Small intestine (tissue), 7 donors: ENCODE measurements at regions not wholly inside any gene's neighbourhood (a gene's known extent, or its start where the extent isn't known, plus 50 kb on each side); places are given as distances from the start of the nearest gene placed in this dataset.

ENCODE experiments used
- DNase-seq, 2 donors: peaks; one replicate each; pipeline versions ENCODE4 v3.0.0 to v3.0.0-alpha.2; 2013
- FAIRE-seq: peaks from 2 replicates; lab custom pipeline; 2012; peaks lifted over from hg19 to GRCh38; lab: Jason Lieb, UNC
- H3K27ac ChIP-seq, 3 donors: one replicate each; pipeline ENCODE4 v1.5.1; 2013; ENCODE audit warnings: low read length in 2 of 3, mild to moderate bottlenecking in 2 of 3, control low read depth in 1 of 3, inconsistent platforms in 1 of 3, low read depth in 1 of 3, moderate library complexity in 1 of 3
- H3K27me3 ChIP-seq, 3 donors: one replicate each; pipeline ENCODE4 v1.6.1; 2013; ENCODE audit warnings: low read length in 3 of 3, inconsistent platforms in 1 of 3; ENCODE audit not compliant: control insufficient read depth in 3 of 3, insufficient read depth in 3 of 3
- H3K36me3 ChIP-seq, 3 donors: one replicate each; pipeline ENCODE4 v1.6.1; 2013; ENCODE audit warnings: low read length in 3 of 3, inconsistent platforms in 1 of 3, low read depth in 1 of 3, mild to moderate bottlenecking in 1 of 3, moderate library complexity in 1 of 3; ENCODE audit not compliant: control insufficient read depth in 3 of 3, insufficient read depth in 2 of 3
- H3K4me1 ChIP-seq, 3 donors: one replicate each; pipeline ENCODE4 v1.6.1; 2013; ENCODE audit warnings: low read length in 2 of 3, inconsistent platforms in 1 of 3, low read depth in 1 of 3, mild to moderate bottlenecking in 1 of 3, moderate library complexity in 1 of 3; ENCODE audit not compliant: control insufficient read depth in 3 of 3, insufficient read depth in 2 of 3
- H3K4me3 ChIP-seq, 3 donors: one replicate each; pipeline ENCODE4 v1.5.1; 2013; ENCODE audit warnings: low read length in 3 of 3, control low read depth in 1 of 3, inconsistent platforms in 1 of 3, low read depth in 1 of 3, mild to moderate bottlenecking in 1 of 3, moderate library complexity in 1 of 3
- H3K9me3 ChIP-seq, 2 donors: one replicate each; pipeline ENCODE4 v1.6.1; 2013; ENCODE audit warnings: low read depth in 1 of 2, low read length in 1 of 2; ENCODE audit not compliant: control insufficient read depth in 2 of 2, insufficient read depth in 1 of 2
- WGBS, 3 donors: extraction: QIAGEN DNeasy Blood & Tissue Kit; methylation state at CpG; one replicate each; pipeline ENCODE4 v1.1.7; 2013; 5-methylcytosine and 5-hydroxymethylcytosine counted together
- donor health status: healthy with polysubstance abuse.
- donor health status: control.
- donor health status: control.
- donor health status: Bipolar disorder and iron deficiency.
- donor health status: healthy.

GRCh38 chr3:147195887-147196286 is 210.5 kb downstream of the ZIC4 start:
- Histone ChIP-seq H3K4me1 (no peaks in the 10 kb centered on the region), H3K36me3 (no peaks in the 10 kb centered on the region), H3K27ac (no peak overlapping the region), H3K9me3 (no peaks in the 10 kb centered on the region), H3K4me3 (no peak overlapping the region), H3K27me3 (no peaks in the 10 kb centered on the region)
- DNase-seq = no peak
- FAIRE-seq = no peak

GRCh38 chr3:147191795-147192385 is 214.5 kb downstream of the ZIC4 start:
- 59 to 77% (median 60%) methylated on average over 2 of the region's 2 CpGs for WGBS, 3 donors

GRCh38 chr3:147189016-147189415 is 217.3 kb downstream of the ZIC4 start:
- Histone ChIP-seq H3K27me3 (no peaks in the 10 kb centered on the region), H3K4me1 (no peaks in the 10 kb centered on the region), H3K36me3 (no peaks in the 10 kb centered on the region), H3K9me3 (no peaks in the 10 kb centered on the region), H3K27ac (no peak overlapping the region), H3K4me3 (no peak overlapping the region)
- DNase-seq (no peak), FAIRE-seq (no peak)
- 50 to 67% (median 65%) methylated on average over 3 of the region's 3 CpGs for WGBS, 3 donors

More at GRCh38 chr3:147191795-147192385, 214.5 kb downstream of the ZIC4 start:
- Histone ChIP-seq H3K27me3 (no peaks in the 10 kb centered on the region), H3K27ac (no peak overlapping the region), H3K9me3 (no peaks in the 10 kb centered on the region), H3K4me3 (no peak overlapping the region), H3K36me3 (no peaks in the 10 kb centered on the region), H3K4me1 (no peaks in the 10 kb centered on the region)
- DNase-seq (peak; percentile 28 to 35), FAIRE-seq (no peak)

DNA sequence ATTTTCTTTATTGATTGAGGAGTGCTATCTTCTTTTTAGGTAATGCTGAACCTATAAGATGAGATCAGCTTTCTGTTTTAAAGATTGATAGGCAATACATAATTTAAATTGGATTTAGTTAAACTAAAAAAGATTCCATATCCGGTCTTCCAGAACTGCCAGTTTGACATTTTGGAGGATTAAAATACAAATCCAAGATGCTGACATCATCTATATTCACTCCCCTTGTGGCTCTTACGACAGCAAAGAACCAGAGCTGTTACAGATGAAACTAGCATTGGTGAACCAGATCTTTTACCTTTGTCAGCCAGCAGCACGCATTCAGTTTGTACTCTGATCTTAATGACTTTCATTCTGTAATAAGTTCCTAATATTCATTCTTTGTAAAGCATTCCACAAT is 218.7 kb downstream of the ZIC4 start:
- H3K27me3 ChIP-seq = no peaks in the 10 kb centered on the region
- no peaks in the 10 kb centered on the region for H3K36me3 ChIP-seq
- no peak overlapping the region for H3K4me3 ChIP-seq
- WGBS, 3 donors = 64 to 83% (median 68%) methylated on average over 3 of the region's 3 CpGs
- H3K9me3 ChIP-seq = no peaks in the 10 kb centered on the region
- DNase-seq (no peak), FAIRE-seq (no peak)
- H3K4me1 ChIP-seq = no peaks in the 10 kb centered on the region
- no peak overlapping the region for H3K27ac ChIP-seq

GRCh38 chr3:147185781-147186180 is 220.6 kb downstream of the ZIC4 start:
- Histone ChIP-seq H3K27ac (no peak overlapping the region), H3K36me3 (no peaks in the 10 kb centered on the region), H3K4me1 (no peaks in the 10 kb centered on the region), H3K4me3 (no peak overlapping the region), H3K27me3 (no peaks in the 10 kb centered on the region), H3K9me3 (no peaks in the 10 kb centered on the region)
- no peak for FAIRE-seq
- DNase-seq = no peak

DNA sequence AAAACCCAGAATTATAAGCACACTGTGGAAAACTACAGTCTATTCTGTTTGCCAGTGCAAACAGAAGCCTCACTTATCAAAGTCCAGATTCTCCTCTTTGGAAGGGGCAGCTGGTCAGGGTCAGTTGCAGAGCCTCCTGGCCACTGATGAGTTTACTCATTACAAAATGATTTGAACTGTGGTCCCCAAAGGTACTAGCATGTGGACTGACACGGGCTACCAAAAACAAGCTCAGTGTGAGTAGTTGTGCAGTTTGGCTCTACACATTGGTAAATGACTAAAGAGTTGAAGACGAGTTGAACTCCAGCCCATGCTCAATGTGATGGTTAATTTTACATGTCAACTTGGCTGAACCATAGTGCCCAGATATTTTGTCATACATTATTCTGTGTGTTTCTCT is 221.5 kb downstream of the ZIC4 start:
- WGBS, 3 donors = 63 to 83% (median 63%) methylated on average over 2 of the region's 2 CpGs
- no peak overlapping the region for H3K4me3 ChIP-seq

DNA sequence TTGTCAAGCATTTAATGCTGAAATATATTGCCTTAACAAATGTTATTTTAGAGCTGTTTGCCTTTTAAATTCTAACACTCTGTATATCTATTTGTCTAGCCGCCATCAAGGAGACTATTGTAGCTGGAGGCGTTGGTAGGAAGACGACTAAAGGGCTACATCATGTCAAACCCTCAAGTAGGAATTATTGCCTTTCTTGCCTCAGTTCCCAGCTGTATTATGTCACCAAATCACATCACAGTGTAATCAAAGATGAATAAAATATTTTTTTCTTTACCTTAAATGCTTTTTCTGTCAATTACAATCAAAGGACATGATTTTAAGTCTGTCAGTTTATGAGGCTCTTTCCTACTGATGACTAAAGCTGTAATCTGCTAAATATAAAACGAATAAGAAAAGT is 233.1 kb downstream of the ZIC4 start:
- Histone ChIP-seq H3K9me3 (no peaks in the 10 kb centered on the region), H3K36me3 (no peaks in the 10 kb centered on the region), H3K27ac (no peak overlapping the region), H3K4me1 (no peaks in the 10 kb centered on the region), H3K27me3 (no peaks in the 10 kb centered on the region), H3K4me3 (no peak overlapping the region)
- no peak for DNase-seq
- WGBS, 3 donors = 59 to 81% (median 75%) methylated on average over 4 of the region's 4 CpGs
- no peak for FAIRE-seq

More for the DNA sequence above, 221.5 kb downstream of the ZIC4 start:
- Histone ChIP-seq H3K27ac (no peak overlapping the region), H3K27me3 (no peaks in the 10 kb centered on the region), H3K4me1 (no peaks in the 10 kb centered on the region), H3K36me3 (no peaks in the 10 kb centered on the region), H3K9me3 (no peaks in the 10 kb centered on the region)
- DNase-seq (no peak), FAIRE-seq (no peak)

DNA sequence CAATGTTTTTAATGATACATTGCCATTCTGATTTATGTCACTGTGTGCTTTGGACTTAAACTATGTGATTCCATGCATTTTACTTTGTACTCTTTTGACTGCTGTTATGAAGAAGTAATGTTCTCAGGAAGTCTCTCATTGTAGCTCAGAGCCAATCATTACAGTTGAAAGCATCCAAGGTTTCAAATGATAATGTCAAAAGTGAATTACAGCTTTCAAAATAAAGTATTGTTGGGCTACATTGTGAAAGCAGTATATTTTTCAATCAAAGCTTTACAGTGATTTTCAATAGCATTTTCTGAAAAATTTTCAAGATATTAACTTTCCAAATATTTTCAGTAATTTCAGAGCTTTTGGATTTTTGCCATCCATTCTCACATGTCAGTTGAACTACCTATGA is 243.6 kb downstream of the ZIC4 start:
- H3K36me3 ChIP-seq = no peaks in the 10 kb centered on the region
- no peaks in the 10 kb centered on the region for H3K27me3 ChIP-seq
- H3K9me3 ChIP-seq = no peaks in the 10 kb centered on the region
- H3K27ac ChIP-seq = no peak overlapping the region
- H3K4me1 ChIP-seq = no peaks in the 10 kb centered on the region
- FAIRE-seq = no peak
- no peak for DNase-seq
- no peak overlapping the region for H3K4me3 ChIP-seq

GRCh38 chr3:147161833-147162232 is 244.5 kb downstream of the ZIC4 start:
- FAIRE-seq = no peak
- no peaks in the 10 kb centered on the region for H3K4me1 ChIP-seq
- no peaks in the 10 kb centered on the region for H3K27me3 ChIP-seq
- no peaks in the 10 kb centered on the region for H3K9me3 ChIP-seq
- H3K36me3 ChIP-seq = no peaks in the 10 kb centered on the region
- no peak for DNase-seq
- H3K27ac ChIP-seq = no peak overlapping the region
- no peak overlapping the region for H3K4me3 ChIP-seq
- WGBS, 3 donors = 55 to 80% (median 73%) methylated on average over 3 of the region's 3 CpGs
